Lower leg skin (tissue), 3 donors: ENCODE measurements at regions not wholly inside any gene's neighbourhood (a gene's known extent, or its start where the extent isn't known, plus 50 kb on each side); places are given as distances from the start of the nearest gene placed in this dataset.

ENCODE experiments used
- POLR2A ChIP-seq, 2 donors: fragments of 450-650 bp; IDR thresholded peaks; one replicate each; pipeline ENCODE4 v1.6.1; 2016 to 2017; ENCODE audit warnings: antibody characterized with exemption in 2 of 2, mild to moderate bottlenecking in 1 of 2, moderate library complexity in 1 of 2
- TF ChIP-seq, protein P1 (sequence below), 3 donors: fragments of 450-650 bp; IDR thresholded peaks; one replicate each; pipeline ENCODE4 v1.5.1; 2016; ENCODE audit warnings: antibody characterized with exemption in 3 of 3, mild to moderate bottlenecking in 3 of 3, moderate library complexity in 2 of 3

DNA sequence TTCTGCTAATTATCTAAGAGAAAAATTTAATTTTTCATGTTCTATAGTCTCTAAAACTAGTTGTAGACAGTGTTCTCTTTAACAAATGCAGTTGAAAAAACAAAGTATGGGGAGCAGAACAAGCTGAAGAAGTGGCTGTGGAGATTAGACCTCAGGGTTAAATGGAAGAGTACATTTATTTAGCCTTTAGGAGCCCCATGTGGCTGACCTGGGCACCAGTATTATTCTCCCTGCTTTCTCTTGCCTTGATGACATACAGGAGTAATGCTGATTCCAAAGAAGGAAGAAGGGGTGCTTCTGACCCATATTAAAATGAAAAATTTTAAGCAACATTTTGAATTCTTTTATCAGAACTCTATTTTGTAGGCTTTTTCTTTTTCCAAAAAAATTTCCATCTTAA lies 312.3 kb upstream of the RIOK2 start:
- TF ChIP-seq POLR2A (IDR thresholded peaks at IDR 0.05), result no peak
- TF ChIP-seq, protein P1, sequence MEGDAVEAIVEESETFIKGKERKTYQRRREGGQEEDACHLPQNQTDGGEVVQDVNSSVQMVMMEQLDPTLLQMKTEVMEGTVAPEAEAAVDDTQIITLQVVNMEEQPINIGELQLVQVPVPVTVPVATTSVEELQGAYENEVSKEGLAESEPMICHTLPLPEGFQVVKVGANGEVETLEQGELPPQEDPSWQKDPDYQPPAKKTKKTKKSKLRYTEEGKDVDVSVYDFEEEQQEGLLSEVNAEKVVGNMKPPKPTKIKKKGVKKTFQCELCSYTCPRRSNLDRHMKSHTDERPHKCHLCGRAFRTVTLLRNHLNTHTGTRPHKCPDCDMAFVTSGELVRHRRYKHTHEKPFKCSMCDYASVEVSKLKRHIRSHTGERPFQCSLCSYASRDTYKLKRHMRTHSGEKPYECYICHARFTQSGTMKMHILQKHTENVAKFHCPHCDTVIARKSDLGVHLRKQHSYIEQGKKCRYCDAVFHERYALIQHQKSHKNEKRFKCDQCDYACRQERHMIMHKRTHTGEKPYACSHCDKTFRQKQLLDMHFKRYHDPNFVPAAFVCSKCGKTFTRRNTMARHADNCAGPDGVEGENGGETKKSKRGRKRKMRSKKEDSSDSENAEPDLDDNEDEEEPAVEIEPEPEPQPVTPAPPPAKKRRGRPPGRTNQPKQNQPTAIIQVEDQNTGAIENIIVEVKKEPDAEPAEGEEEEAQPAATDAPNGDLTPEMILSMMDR (IDR thresholded peaks at IDR 0.05), result no peak
